Calu3 (cell line): ENCODE measurements at regions not wholly inside any gene's neighbourhood (a gene's known extent, or its start where the extent isn't known, plus 50 kb on each side); places are given as distances from the start of the nearest gene placed in this dataset.

Source experiments
- BruUV-seq: library from RNA; stranded (reverse); fragments of 400-500 nt; replicated peaks from 2 replicates; lab custom pipeline; 2021; lab: Mats Ljungman, UMichigan
- CTCF ChIA-PET: fragments of 300-600 bp; sonication (Branson Sonifier 250); formaldehyde crosslinking; loops from one replicate; lab custom pipeline; 2022; ENCODE audit warnings: antibody characterized with exemption; lab: Charles Lee
- DNase-seq: peaks from one replicate; pipeline ENCODE4 v3.0.0; 2022
- H3K27ac Mint-ChIP-seq: one replicate; pipeline ENCODE4 v1.8.0; 2022; ENCODE audit warnings: mixed read lengths; ENCODE audit not compliant: unreplicated experiment
- H3K27me3 Mint-ChIP-seq: one replicate; pipeline ENCODE4 v1.8.0; 2022; ENCODE audit warnings: mixed read lengths; ENCODE audit not compliant: unreplicated experiment
- H3K36me3 Mint-ChIP-seq: one replicate; pipeline ENCODE4 v1.8.0; 2022; ENCODE audit warnings: mild to moderate bottlenecking, moderate library complexity, mixed read lengths; ENCODE audit not compliant: insufficient read depth, unreplicated experiment
- H3K4me1 Mint-ChIP-seq: one replicate; pipeline ENCODE4 v1.8.0; 2022; ENCODE audit warnings: mild to moderate bottlenecking, low read depth, mixed read lengths; ENCODE audit not compliant: unreplicated experiment
- H3K4me3 Mint-ChIP-seq: one replicate; pipeline ENCODE4 v1.8.0; 2022; ENCODE audit warnings: mild to moderate bottlenecking, low read depth, moderate library complexity, mixed read lengths; ENCODE audit not compliant: unreplicated experiment
- H3K9me3 Mint-ChIP-seq: one replicate; pipeline ENCODE4 v1.8.0; 2022; ENCODE audit warnings: low read depth, mixed read lengths; ENCODE audit not compliant: unreplicated experiment
- CTCF ChIP-seq: fragments of 200-600 bp; IDR thresholded peaks from one replicate; pipeline ENCODE4 v1.8.0; 2022; ENCODE audit warnings: antibody characterized with exemption; ENCODE audit not compliant: unreplicated experiment
- intact Hi-C: fragments of 100-400 bp; cut with micrococcal nuclease; formaldehyde crosslinking; loops from one replicate; pipeline ENCODE4 v1.10.0; 2022; ENCODE audit not compliant: unreplicated experiment

GRCh38 chr4:12679217-12679616, 804.9 kb downstream of the RAB28 start:
- no peak for DNase-seq
- Mint-ChIP-seq H3K4me1 (no peaks in the 10 kb centered on the region), H3K4me3 (no peak overlapping the region), H3K27me3 (no peaks in the 10 kb centered on the region), H3K36me3 (no peaks in the 10 kb centered on the region), H3K27ac (no peak overlapping the region), H3K9me3 (no peaks in the 10 kb centered on the region)
- TF ChIP-seq CTCF, result peak; percentile 17
- intact Hi-C loops, result loop anchor here (1.0 to 5.0 kb wide), 3 partner anchors 38 to 868 kb away; no protein-coding TSS in a partner anchor
- CTCF ChIA-PET, result no interaction called here
- BruUV-seq, result no TSS peak

- Mint-ChIP-seq H3K9me3 (no peaks in the 10 kb centered on the region), H3K27ac (no peak overlapping the region), H3K27me3 (no peaks in the 10 kb centered on the region), H3K4me3 (no peak overlapping the region), H3K36me3 (no peaks in the 10 kb centered on the region), H3K4me1 (no peaks in the 10 kb centered on the region)
- intact Hi-C loops, result no loop called here
- CTCF ChIA-PET, result no interaction called here
- no peak for TF ChIP-seq CTCF
- BruUV-seq, result no TSS peak
- no peak for DNase-seq
These were observed 810.0 kb downstream of the RAB28 start for GRCh38 chr4:12674184-12674583.

GRCh38 chr4:12672303-12672702, 811.8 kb downstream of the RAB28 start:
- CTCF ChIA-PET, result no interaction called here
- H3K4me3 Mint-ChIP-seq, result no peak overlapping the region
- no peak for TF ChIP-seq CTCF
- H3K9me3 Mint-ChIP-seq, result no peaks in the 10 kb centered on the region
- no TSS peak for BruUV-seq
- H3K27me3 Mint-ChIP-seq, result no peaks in the 10 kb centered on the region
- no peaks in the 10 kb centered on the region for H3K4me1 Mint-ChIP-seq
- intact Hi-C loops, result no loop called here
- H3K36me3 Mint-ChIP-seq, result no peaks in the 10 kb centered on the region
- no peak overlapping the region for H3K27ac Mint-ChIP-seq
- DNase-seq, result no peak

GRCh38 chr4:12658146-12658545, 826.0 kb downstream of the RAB28 start:
- no TSS peak for BruUV-seq
- no peak for TF ChIP-seq CTCF
- Mint-ChIP-seq H3K27me3 (no peaks in the 10 kb centered on the region), H3K36me3 (no peaks in the 10 kb centered on the region), H3K9me3 (no peaks in the 10 kb centered on the region), H3K4me1 (no peaks in the 10 kb centered on the region), H3K4me3 (no peak overlapping the region), H3K27ac (no peak overlapping the region)
- CTCF ChIA-PET, result no interaction called here
- intact Hi-C loops, result no loop called here
- DNase-seq, result no peak

- no peak overlapping the region for H3K4me3 Mint-ChIP-seq
- H3K4me1 Mint-ChIP-seq, result no peaks in the 10 kb centered on the region
- CTCF ChIA-PET, result no interaction called here
- H3K27ac Mint-ChIP-seq, result no peak overlapping the region
- BruUV-seq, result no TSS peak
- no peak for DNase-seq
- no peaks in the 10 kb centered on the region for H3K9me3 Mint-ChIP-seq
- H3K36me3 Mint-ChIP-seq, result no peaks in the 10 kb centered on the region
- TF ChIP-seq CTCF, result no peak
- H3K27me3 Mint-ChIP-seq, result no peaks in the 10 kb centered on the region
- intact Hi-C loops, result no loop called here
These were observed 832.3 kb downstream of the RAB28 start for GRCh38 chr4:12651876-12652275.
